Right ventricle myocardium superior (tissue), 1 donor: ENCODE measurements at regions not wholly inside any gene's neighbourhood (a gene's known extent, or its start where the extent isn't known, plus 50 kb on each side); places are given as distances from the start of the nearest gene placed in this dataset.

Experiments
- ATAC-seq: fragments of 200-7000 bp; cut with Tn5 transposase; one replicate; pipeline ENCODE4 v1.9.1; 2020; ENCODE audit warnings: mild to moderate bottlenecking; ENCODE audit not compliant: poor library complexity
- DNase-seq: peaks from one replicate; pipeline ENCODE4 v3.0.0-alpha.2; 2020
- intact Hi-C: fragments of 100-400 bp; cut with DNase I; formaldehyde crosslinking; loops from one replicate; pipeline ENCODE4 v1.11.2; 2022
- donor health status: DM: no; HTN: yes; CAD: no; lungs with severe emphysema.

DNA sequence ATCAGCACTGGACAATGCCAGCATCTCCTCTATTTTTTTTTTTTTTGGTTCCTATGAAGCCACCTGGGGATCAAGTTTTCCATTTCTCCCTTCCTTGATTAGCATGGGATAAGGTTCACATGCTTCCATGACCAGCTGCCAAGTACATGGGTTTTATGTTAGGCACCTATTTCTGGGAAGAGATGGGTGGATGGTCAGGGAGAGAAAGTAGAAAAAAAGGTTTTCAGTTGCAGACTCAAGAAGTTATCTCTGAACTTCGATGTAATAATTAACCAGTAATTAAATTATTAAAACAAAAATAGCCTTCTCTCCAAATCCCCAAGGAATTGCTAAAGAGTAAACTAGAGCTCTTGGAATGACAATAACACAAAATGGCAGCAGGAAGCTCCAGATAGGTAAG is 164.9 kb upstream of the MAF start:
- ATAC-seq (no peak), DNase-seq (no peak)
- intact Hi-C loops: no loop called here

DNA sequence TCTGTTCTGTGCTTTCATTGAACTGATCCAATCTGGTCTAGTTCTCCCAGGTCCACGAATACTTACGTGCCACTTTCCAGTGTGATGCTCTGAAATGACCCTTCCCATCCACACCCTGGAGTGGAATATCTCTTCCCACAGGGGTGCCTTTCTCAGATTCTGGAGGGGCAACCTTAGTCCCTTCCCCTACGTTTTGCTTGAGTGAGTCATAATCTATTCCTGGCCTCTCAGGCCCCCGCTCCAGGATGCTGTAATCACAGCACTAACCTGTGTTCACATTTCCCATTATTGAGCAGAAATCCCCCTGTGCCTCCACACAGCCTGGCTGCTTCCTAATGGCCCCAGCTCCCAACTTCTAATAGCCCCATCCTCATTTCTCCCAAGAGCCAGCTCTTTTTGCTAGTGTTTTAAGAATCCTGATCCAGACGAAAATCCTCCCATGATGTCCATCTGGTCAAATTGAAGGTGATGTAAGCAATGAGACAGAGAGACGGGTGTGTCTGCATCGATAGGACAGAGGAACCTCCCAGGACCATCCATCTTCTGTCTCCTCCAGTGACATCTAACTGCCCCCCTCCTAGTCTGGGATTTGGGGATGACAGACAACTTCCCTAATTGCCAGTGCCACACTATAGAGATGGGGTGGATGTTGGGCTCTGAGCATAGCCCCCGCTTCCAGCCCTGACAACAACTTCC is 164.0 kb upstream of the MAF start:
- no peak for DNase-seq
- ATAC-seq: no peak
- intact Hi-C loops: no loop called here

DNA sequence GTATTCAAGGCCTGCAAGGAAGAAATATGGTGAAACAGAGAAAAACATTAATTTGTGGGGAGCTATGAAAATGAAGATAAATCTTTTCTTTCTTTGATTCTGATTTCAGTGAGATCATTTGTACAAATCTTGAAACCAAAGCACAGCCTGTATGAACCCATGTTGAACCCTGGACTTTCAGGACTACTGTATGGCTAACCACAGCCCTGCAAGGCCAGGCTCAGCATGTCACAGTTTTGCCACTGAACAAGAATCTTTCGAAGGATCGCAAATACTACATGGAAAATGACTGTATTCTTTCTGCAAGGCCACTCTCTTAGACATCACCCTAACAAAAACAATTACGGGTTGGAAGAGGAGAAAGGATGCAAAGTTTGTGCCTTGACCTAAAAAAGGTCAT is 161.7 kb upstream of the MAF start:
- intact Hi-C loops: no loop called here
- ATAC-seq: no peak
- DNase-seq: no peak

DNA sequence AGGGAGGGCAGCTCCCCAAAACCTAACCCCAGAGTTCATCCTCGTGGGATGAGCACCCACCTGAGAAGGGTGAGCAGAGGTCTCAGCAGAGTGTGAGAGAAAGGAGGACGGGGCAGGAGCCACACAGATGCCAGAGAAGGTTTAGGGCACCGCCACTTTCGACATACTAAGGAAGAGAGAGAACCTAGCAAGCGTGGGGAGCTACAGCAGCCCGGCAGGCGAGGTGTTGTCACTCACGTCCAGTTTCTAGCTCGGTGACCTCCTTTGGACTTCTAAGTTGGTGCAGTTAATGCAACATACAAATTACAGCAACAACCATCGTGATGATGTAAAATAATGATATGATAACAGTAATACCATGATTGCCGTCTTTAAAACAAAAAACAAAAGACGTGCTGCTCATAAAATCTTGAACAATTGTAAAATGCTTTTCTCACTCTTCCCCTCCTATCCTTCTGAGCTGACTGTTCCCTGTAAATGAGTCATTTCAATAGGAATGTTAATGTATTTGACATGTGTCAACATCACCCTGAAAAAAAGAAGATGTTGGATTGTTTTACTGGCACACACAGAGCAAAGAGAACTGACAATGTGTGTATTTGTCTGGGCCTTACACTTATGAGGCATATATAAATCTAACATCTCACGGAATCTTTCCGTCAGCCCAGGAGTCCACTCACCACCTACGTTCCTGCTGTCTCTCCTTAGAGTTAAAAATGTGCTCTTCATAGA is 158.2 kb upstream of the MAF start:
- intact Hi-C loops: no loop called here
- DNase-seq (no peak), ATAC-seq (no peak)

DNA sequence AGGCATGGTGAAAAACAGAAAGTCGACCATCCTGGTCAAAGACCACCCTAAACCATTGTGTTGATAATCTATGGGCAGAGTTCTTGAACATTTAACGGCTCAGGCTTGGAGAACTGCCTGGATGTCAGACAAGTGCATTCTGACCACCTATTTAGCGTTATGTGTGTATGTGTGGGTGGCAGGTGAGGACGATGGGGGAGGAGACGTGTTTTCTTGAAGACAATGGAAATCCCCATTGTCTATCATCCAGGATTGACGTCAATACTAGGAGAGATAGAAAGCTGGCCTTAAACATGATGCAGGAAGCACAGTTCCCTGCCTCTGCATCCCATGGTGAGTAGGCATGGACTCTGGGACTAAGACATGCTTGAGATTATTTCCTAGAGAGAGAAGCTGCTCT is 157.4 kb upstream of the MAF start:
- DNase-seq: no peak
- intact Hi-C loops: no loop called here
- ATAC-seq: no peak

DNA sequence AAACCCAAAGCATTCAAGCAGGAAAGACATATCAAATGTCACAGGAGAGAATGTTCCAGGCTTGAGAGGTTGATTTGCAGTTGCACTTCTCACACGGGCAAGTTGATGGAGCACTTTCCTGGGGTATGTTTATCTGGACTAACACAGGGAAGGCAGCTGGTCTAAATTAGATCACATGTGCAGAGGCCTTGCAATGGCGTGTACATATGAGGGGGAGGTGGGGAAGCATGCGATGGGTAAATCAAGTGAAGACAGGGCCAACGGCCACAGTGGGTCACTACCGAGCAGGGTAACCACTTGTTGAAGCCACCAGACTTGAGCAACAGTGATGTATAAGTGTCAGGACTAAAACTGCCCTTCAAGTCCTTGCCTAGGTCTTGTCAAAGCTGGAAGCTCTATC is 156.6 kb upstream of the MAF start:
- ATAC-seq (no peak), DNase-seq (no peak)
- intact Hi-C loops: no loop called here

DNA sequence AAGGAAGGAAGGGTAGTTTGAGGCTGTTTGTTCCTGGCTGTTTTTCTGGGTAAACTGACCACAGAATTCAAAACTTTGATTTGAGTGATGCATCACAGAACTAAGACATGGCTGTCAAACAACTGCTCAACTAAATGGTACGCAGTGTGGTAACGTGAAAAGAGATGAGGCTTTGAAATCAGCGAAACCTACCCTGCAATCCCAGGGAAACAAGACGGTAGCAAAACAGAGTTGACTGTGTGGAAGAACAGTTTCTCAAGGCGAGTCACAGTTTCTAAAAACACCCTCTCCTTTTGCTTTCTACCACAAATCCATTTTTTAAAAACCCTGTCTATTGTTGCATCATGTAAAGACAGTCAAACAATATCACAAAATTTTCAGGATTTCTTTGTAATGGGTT is 156.0 kb upstream of the MAF start:
- DNase-seq (no peak), ATAC-seq (no peak)
- intact Hi-C loops: no loop called here

DNA sequence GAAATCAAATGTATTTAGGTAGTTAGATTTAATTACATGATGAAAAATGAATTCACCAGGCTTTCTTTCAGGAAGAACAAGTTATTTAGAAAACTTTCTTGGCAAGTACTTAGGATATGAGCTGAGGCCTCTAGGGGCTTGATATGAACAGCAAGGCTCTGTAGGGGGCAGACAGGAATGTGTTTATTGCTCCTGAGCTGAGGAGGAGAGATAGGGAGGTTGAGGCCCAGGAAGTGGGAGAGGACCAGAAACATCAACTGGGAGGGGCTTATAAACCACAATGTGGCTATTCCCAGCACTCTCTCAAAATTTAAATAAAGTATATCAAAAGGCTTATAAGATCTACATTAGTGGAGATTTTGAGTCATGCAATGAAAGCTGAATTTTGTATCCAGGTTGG is 154.0 kb upstream of the MAF start:
- ATAC-seq: peak; percentile 56
- intact Hi-C loops: no loop called here
- no peak for DNase-seq

DNA sequence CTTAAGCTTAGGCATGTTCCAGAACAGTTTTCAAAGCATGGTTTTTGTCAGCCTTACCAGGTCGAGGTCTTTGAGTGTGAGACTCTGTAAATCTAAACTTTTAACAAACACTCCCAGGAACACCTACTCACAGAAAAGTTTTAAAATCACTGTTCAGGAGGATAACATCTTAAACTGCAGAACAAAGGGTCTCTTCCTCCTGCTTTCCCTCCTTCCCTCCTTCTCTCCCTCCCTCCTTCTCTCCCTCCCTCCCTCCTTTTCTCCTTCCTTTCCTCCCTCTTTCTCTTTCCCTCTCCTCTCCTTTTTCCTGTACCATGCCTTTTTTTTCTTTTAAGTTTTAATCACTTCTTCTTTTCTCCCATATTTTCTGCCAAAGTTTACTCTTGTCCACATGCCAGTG is 153.5 kb upstream of the MAF start:
- intact Hi-C loops: no loop called here
- ATAC-seq (no peak), DNase-seq (no peak)

DNA sequence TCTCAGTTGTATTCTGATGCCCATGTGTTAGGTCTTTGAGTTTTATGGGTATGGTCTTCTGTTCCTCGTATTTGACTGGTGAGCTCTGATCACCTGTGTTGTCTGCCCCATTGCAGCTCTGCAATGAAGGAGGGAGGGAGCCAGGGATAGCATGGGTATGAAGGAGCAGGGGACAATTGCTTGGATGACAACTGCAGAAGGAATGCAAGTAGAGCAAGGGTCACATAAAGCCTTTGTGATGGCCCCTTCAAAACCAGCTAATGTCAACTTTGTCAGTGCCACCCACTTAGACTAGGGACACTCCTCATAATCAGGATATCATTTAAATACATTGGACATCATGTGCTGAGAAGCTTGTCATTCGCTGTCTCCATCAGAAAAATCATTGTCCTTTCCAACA is 152.7 kb upstream of the MAF start:
- no peak for ATAC-seq
- intact Hi-C loops: no loop called here
- no peak for DNase-seq

DNA sequence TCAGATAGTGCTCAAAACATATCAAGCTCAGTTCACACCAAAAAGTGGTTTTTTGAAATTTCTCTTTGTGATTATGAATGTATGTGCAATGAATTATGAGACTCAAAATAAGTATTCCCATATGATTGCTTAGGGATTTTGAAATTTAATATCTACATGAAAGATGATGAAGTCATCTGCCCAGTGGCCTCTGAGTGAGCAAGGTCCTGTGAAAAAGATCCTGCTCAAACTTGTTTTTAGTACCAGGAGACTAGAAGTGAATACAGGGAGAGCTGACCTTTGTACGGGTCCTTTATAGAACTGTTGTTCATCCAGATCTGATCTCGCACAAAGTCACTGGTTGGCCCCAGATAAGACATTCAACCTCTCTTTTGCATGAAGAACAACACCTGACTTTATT is 151.9 kb upstream of the MAF start:
- no peak for ATAC-seq
- DNase-seq: no peak
- intact Hi-C loops: no loop called here

DNA sequence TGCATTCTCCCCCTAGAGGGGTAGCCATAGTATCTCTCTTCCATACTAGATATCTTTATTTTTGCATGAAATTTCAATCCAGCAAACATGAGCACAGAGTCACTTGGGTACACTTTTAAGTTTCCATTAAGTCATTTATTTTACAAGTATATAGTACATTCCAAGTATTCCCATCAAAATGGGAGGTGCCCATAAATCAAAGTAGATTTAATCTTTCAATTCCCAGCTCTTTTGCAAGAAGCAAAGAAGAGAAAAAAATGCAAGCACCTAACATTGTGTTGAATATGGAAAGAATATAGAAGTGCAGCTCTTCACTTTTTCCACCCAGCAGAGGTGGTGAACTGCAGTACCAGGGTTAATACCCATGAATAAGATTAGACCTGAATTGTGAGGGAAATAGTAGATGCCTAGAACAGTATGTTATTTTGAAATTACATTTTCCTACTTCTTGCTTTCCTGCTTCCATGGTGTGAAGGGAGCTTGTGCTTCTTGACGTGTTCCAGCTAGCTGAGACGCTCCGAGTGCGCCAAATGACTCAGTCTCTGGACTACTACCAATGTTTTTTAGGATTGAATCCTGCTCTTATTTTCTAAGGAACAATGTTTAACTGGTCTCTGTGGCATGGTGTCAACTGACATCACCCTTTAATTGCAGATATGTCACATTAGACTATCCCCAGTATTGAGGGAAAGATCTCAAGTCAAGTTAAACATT is 151.1 kb upstream of the MAF start:
- ATAC-seq: peak; percentile 90
- intact Hi-C loops: no loop called here
- no peak for DNase-seq

DNA sequence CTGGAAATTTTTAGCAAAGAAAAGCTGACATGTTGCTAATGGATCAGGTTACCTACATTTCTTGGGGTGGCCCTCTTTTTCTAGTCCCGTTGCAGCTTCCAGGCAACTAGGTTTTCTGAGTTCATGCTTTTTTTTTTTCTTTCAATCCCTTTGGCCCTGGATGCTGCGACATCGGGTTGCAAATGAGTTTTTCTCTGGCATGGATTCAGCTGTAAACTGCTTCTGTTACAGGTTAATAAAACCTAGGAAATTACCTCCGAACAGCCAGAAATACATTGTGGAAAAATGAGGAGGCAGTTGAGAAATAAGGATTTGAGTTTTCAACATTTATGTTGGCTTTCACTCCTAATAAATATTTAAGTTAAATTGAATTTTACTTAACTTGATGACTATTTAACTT is 149.8 kb upstream of the MAF start:
- no peak for ATAC-seq
- DNase-seq: no peak
- intact Hi-C loops: no loop called here

DNA sequence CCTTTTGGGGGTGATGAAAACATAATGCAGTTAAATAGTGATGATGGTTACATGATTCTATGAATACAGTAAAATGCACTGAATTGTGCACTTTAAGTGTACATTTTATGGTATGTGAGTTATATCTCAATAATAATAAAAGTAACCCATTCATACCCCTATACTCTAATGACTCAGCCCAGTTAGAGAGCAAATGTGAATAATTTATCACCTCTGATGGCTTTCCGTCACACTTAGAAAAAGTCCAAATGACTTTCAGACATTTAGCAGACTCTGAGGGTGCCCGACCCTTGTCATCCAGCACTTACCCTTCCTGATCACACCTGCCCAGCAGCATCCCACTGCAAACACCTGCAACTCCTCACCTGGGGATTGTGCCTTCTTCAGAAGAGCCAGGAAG is 148.1 kb upstream of the MAF start:
- no peak for DNase-seq
- no peak for ATAC-seq
- intact Hi-C loops: no loop called here

DNA sequence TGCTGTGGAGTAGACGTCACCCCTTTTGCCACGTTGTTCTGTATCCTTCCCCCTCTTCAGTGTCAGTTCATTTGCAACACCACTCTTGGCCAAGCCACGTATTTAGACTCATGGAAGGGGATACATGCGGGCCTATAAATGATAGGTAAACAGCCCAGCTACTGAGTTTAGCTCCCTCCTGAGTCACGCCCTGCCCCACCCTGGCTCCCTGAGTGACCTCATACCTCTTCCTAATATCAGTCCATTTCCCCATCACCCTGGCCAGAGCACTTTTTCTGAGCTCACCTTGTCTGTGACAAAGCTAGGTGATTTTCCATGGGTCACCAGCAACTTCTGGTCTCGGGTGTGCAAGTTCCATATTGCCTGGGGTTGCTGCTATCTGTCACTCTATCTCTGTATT is 147.2 kb upstream of the MAF start:
- intact Hi-C loops: no loop called here
- DNase-seq (no peak), ATAC-seq (no peak)

DNA sequence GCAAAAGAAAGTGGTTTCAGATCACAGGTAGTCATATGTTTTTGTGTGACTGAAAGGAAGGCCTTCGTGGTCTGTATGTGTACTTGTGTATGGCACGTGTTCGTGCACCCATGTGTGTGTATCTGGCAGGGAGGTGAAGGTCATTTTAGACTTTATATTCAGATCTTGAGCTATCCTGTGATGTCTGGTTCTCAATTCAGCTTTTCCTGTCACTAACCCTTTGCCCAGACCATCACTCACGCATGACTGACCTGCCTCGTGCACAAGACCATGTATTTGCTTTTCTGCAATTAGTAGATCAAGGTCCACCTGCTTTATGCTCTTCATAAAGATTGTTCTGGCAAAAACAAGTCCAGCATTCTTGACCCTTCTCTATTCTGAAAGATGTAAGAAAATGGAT is 139.7 kb upstream of the MAF start:
- ATAC-seq: no peak
- intact Hi-C loops: no loop called here
- no peak for DNase-seq

DNA sequence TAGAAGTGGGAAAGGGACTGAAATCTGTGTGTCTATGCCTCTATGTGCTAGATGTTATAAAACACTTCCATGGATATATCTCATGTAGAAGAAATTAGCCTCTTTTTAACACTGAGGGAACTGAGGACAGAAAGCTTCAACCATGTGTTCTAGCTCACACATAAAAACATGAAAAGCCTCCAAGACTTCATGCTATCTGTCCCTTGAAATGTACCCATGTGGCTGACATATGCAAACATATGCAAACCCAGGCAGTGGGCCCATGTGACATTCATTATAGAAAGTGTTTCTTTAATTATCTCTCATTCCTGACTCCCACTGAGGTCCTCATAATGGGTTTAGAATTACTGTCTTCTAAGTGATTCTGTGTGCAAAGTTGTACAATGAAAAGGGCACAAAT is 134.7 kb upstream of the MAF start:
- ATAC-seq (no peak), DNase-seq (no peak)

DNA sequence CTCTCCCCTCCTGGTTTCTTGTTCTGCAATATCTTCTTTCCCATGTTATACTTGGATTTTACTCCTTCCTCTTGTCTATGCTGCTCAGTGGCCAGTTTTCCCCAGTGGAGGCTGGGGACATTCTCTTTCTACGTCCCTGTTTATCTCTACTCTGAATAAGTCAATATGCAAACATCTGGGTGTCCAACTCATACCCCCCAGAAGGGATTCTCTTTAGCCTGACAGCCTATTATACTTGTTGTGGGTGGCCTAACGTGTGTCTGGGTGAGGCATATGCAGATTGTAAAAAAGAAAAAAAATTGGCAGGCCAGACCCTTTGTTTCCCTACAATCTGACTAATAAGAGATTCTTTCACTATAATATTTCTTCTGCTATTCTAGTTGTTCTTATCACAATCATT is 134.2 kb upstream of the MAF start:
- ATAC-seq (no peak), DNase-seq (no peak)
- intact Hi-C loops: no loop called here

More for the DNA sequence above, 134.7 kb upstream of the MAF start:
- intact Hi-C loops: no loop called here

DNA sequence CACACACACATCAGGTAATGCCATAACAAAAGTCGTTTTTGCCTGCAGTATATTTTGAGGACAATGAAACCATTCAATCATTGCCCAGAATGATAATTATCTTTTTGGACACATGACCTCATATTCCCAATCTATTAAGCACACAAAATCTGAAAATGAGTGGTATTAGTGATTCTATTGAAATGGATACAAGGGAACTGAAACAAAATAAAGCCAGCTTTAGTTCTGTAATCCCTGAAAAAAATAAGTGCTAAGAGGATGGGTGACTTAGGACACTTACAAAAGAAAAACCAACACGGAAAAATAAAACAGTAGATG is 128.3 kb upstream of the MAF start:
- intact Hi-C loops: no loop called here
- ATAC-seq (no peak), DNase-seq (no peak)
